Upper lobe of left lung (tissue), 4 donors: ENCODE measurements at regions not wholly inside any gene's neighbourhood (a gene's known extent, or its start where the extent isn't known, plus 50 kb on each side); places are given as distances from the start of the nearest gene placed in this dataset.

Experiments
- EP300 ChIP-seq, 4 donors: sonication (generic); formaldehyde crosslinking; IDR thresholded peaks; one replicate each; pipeline ENCODE4 v1.5.1; 2017; ENCODE audit warnings: antibody characterized with exemption in 4 of 4, control low read depth in 2 of 4
- POLR2A ChIP-seq, 4 donors: fragments of 450-650 bp; IDR thresholded peaks; one replicate each; pipeline ENCODE4 v1.5.1; 2016 to 2017; ENCODE audit warnings: antibody characterized with exemption in 4 of 4, mild to moderate bottlenecking in 2 of 4
- POLR2AphosphoS5 ChIP-seq, 2 donors: sonication (generic); formaldehyde crosslinking; IDR thresholded peaks; one replicate each; pipeline ENCODE4 v1.5.1; 2017; ENCODE audit warnings: antibody characterized with exemption in 2 of 2
- TF ChIP-seq, protein P1 (sequence below), 6 experiments: fragments of 450-650 bp in 4 of 6; fragments of 200-600 bp in 2 of 6; sonication (generic) in 2 of 6; IDR thresholded peaks; one replicate each; pipeline ENCODE4 v1.5.1; 2016 to 2019; ENCODE audit warnings: antibody characterized with exemption in 6 of 6

DNA sequence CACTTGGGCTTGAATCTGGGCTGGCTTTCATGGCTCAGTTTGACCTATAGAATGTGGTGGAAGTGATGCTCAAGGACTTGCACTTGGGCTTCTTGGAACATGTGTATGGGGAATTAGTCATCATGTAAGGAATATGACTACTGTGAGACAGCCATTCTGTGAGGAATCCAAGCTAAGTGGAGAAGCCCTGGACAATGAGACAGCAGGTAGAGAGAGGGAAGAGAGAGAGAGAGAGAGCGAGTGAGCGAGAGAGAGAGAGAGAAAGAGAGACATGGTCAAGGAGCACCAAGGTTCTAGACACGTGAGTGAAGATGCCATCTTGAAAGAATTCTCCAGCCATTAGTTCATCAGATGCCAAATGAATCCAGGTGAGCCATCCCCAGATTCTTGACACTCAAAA is 261.6 kb upstream of the SORL1-AS1 start:
- TF ChIP-seq, protein P1, sequence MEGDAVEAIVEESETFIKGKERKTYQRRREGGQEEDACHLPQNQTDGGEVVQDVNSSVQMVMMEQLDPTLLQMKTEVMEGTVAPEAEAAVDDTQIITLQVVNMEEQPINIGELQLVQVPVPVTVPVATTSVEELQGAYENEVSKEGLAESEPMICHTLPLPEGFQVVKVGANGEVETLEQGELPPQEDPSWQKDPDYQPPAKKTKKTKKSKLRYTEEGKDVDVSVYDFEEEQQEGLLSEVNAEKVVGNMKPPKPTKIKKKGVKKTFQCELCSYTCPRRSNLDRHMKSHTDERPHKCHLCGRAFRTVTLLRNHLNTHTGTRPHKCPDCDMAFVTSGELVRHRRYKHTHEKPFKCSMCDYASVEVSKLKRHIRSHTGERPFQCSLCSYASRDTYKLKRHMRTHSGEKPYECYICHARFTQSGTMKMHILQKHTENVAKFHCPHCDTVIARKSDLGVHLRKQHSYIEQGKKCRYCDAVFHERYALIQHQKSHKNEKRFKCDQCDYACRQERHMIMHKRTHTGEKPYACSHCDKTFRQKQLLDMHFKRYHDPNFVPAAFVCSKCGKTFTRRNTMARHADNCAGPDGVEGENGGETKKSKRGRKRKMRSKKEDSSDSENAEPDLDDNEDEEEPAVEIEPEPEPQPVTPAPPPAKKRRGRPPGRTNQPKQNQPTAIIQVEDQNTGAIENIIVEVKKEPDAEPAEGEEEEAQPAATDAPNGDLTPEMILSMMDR (IDR thresholded peaks at IDR 0.05) = no peak
- TF ChIP-seq POLR2A (IDR thresholded peaks at IDR 0.05) = no peak
- TF ChIP-seq POLR2AphosphoS5 (IDR thresholded peaks at IDR 0.05) = no peak
- TF ChIP-seq EP300 (IDR thresholded peaks at IDR 0.05) = no peak
